ENCODE measurements at regions not wholly inside any gene's neighbourhood (a gene's known extent, or its start where the extent isn't known, plus 50 kb on each side); places are given as distances from the start of the nearest gene placed in this dataset.
A peak's percentile ranks its signal among the peaks of the same experiment; 100 is the strongest.

DNA sequence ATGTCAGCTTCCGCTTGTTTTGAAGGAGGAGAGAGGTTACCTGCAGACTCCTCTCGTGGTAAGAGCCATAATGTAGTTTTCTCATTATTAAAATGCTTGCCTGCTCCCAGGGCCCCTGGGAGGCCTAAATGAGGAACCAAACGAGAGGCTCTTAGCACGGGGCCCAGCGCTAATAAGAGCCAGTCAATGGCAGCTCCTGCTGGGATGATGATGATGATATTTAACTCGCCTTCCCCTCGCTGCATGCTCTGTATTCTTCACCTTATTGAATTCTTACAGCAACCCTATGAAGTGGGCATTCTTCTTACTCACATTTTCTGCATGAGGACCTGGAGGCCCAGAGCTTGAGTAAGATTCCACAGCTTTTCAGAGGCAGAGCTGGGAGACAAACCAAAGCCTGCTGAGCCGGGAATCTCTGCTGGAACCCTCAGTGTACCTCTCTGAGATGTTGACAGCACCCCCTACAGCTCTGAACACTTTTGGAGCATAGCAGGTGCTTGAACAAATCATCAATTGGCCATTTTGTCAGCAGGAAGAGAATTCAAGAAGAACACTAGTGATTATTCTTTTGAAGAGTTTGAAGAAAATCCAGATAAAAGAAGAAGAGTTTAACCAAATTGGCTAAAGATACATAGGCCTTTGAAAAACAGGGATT lies 93.1 kb upstream of the HABP2 start:
- no peak overlapping the region for H3K4me3 ChIP-seq
- H3K9ac ChIP-seq (ENCODE audit: insufficient read depth in 1 of 2, low read length in 2 of 2) = no peak overlapping the region
- TF ChIP-seq, protein P1, sequence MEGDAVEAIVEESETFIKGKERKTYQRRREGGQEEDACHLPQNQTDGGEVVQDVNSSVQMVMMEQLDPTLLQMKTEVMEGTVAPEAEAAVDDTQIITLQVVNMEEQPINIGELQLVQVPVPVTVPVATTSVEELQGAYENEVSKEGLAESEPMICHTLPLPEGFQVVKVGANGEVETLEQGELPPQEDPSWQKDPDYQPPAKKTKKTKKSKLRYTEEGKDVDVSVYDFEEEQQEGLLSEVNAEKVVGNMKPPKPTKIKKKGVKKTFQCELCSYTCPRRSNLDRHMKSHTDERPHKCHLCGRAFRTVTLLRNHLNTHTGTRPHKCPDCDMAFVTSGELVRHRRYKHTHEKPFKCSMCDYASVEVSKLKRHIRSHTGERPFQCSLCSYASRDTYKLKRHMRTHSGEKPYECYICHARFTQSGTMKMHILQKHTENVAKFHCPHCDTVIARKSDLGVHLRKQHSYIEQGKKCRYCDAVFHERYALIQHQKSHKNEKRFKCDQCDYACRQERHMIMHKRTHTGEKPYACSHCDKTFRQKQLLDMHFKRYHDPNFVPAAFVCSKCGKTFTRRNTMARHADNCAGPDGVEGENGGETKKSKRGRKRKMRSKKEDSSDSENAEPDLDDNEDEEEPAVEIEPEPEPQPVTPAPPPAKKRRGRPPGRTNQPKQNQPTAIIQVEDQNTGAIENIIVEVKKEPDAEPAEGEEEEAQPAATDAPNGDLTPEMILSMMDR (IDR thresholded peaks at IDR 0.05; ENCODE audit: control extremely low read depth, extremely low read depth) = no peak
- no peaks in the 10 kb centered on the region for H3K9me3 ChIP-seq (ENCODE audit: control insufficient read depth in 4 of 4, insufficient read depth in 3 of 4, low read length in 3 of 4)
- H3K4me1 ChIP-seq (ENCODE audit: control insufficient read depth in 5 of 5, insufficient read depth in 5 of 5, low read length in 5 of 5) = peaks cover 0 to 15% (median 5%) of the 10 kb centered on the region in 5 donors
- ATAC-seq (ENCODE audit: insufficient read depth, low FRiP score) (no peak), DNase-seq (no peak)
- H3K27me3 ChIP-seq (ENCODE audit: control insufficient read depth in 3 of 3, insufficient read depth in 3 of 3, low read length in 2 of 3) = no peaks in the 10 kb centered on the region
- WGBS, 2 donors = 86 to 87% methylated on average over 8 of the region's 8 CpGs
- H3K27ac ChIP-seq (ENCODE audit: low read depth in 1 of 2, low read length in 1 of 2) = no peak overlapping the region
- no peaks in the 10 kb centered on the region for H3K36me3 ChIP-seq (ENCODE audit: control insufficient read depth in 4 of 4, insufficient read depth in 4 of 4, low read length in 4 of 4)

DNA sequence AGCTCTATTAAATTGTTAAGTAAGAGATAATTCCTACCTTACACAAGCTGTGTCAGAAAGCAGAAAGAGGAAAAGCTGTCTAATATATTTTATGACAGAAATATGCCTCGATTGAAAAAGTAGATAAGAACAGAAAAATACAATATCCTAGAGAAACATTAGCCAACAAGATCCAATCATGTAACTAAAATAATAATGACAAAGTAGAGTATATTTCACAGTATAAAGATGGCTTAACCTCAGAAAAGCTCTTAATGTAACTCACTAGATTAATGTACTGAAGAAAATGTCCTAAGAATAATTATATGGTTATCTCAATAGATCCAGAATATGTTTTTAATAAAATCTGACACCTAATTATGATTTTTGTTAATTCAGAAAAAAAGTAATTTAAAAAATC lies 89.8 kb upstream of the HABP2 start:
- Histone ChIP-seq H3K9me3 (ENCODE audit: control insufficient read depth in 4 of 4, insufficient read depth in 3 of 4, low read length in 3 of 4) (no peaks in the 10 kb centered on the region), H3K4me3 (no peak overlapping the region), H3K36me3 (ENCODE audit: control insufficient read depth in 4 of 4, insufficient read depth in 4 of 4, low read length in 4 of 4) (no peaks in the 10 kb centered on the region), H3K9ac (ENCODE audit: insufficient read depth in 1 of 2, low read length in 2 of 2) (no peak overlapping the region), H3K4me1 (ENCODE audit: control insufficient read depth in 5 of 5, insufficient read depth in 5 of 5, low read length in 5 of 5) (peaks cover 0 to 12% (median 5%) of the 10 kb centered on the region in 5 donors), H3K27me3 (ENCODE audit: control insufficient read depth in 3 of 3, insufficient read depth in 3 of 3, low read length in 2 of 3) (no peaks in the 10 kb centered on the region), H3K27ac (ENCODE audit: low read depth in 1 of 2, low read length in 1 of 2) (no peak overlapping the region)
- TF ChIP-seq, protein P1 (IDR thresholded peaks at IDR 0.05; ENCODE audit: control extremely low read depth, extremely low read depth) = no peak
- no peak for ATAC-seq (ENCODE audit: insufficient read depth, low FRiP score)
- no peak for DNase-seq
- 23 to 34% methylated on average over 1 of the region's 1 CpG for WGBS, 2 donors

DNA sequence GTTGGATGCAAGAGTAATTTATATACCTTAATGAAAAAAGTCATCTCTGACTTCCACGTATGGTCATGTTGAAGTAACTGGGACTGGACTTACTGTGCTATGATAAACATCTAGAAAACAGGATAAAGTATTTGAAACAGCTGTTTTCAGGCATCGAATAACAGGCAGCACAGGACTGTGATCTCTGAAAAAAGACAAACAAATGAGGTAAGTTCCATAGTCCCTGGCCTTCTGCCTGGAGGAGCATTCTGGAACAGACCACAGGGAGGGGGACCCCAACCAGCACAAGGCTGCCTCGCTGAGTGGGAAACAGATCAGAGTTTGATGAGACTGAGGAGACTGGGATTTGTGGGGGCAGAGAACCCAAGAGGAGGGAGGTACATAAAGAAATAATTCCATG lies 89.1 kb upstream of the HABP2 start:
- Histone ChIP-seq H3K9me3 (ENCODE audit: control insufficient read depth in 4 of 4, insufficient read depth in 3 of 4, low read length in 3 of 4) (no peaks in the 10 kb centered on the region), H3K9ac (ENCODE audit: insufficient read depth in 1 of 2, low read length in 2 of 2) (peak overlapping the region in 1 of 2 donors; percentile 32), H3K27ac (ENCODE audit: low read depth in 1 of 2, low read length in 1 of 2) (no peak overlapping the region), H3K4me1 (ENCODE audit: control insufficient read depth in 5 of 5, insufficient read depth in 5 of 5, low read length in 5 of 5) (peaks cover 0 to 12% (median 5%) of the 10 kb centered on the region in 5 donors), H3K36me3 (ENCODE audit: control insufficient read depth in 4 of 4, insufficient read depth in 4 of 4, low read length in 4 of 4) (no peaks in the 10 kb centered on the region), H3K27me3 (ENCODE audit: control insufficient read depth in 3 of 3, insufficient read depth in 3 of 3, low read length in 2 of 3) (no peaks in the 10 kb centered on the region), H3K4me3 (no peak overlapping the region)
- ATAC-seq (ENCODE audit: insufficient read depth, low FRiP score) (no peak), DNase-seq (peak; percentile 44 to 66 (median 62))
- TF ChIP-seq, protein P1 (IDR thresholded peaks at IDR 0.05; ENCODE audit: control extremely low read depth, extremely low read depth) = no peak
- 31 to 57% methylated on average over 3 of the region's 3 CpGs for WGBS, 2 donors

DNA sequence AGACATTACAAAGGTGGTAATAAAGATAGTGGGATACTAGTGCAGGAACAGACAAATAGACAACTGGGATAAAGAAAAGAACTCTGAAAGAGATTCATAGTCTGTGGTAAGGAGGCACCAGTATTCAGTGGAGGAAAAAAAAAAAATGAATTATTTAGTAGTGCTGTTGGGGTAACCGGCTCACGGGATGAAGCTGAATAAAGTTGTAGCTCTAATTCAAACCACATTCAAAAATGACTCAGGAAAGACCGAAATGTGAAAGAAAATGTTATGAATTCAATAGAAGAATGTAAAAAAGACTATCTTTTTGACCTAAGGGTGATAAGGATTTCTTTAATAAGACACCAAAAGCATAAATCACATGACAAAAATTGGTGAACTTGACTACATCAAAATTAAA lies 83.1 kb upstream of the HABP2 start:
- TF ChIP-seq, protein P1 (IDR thresholded peaks at IDR 0.05; ENCODE audit: control extremely low read depth, extremely low read depth) = no peak
- no peaks in the 10 kb centered on the region for H3K9me3 ChIP-seq (ENCODE audit: control insufficient read depth in 4 of 4, insufficient read depth in 3 of 4, low read length in 3 of 4)
- ATAC-seq (ENCODE audit: insufficient read depth, low FRiP score) (no peak), DNase-seq (no peak)
- no peak overlapping the region for H3K9ac ChIP-seq (ENCODE audit: insufficient read depth in 1 of 2, low read length in 2 of 2)
- H3K4me3 ChIP-seq = no peak overlapping the region
- WGBS, 2 donors = 96 to 97% methylated on average over 3 of the region's 3 CpGs
- H3K27me3 ChIP-seq (ENCODE audit: control insufficient read depth in 3 of 3, insufficient read depth in 3 of 3, low read length in 2 of 3) = no peaks in the 10 kb centered on the region
- no peak overlapping the region for H3K27ac ChIP-seq (ENCODE audit: low read depth in 1 of 2, low read length in 1 of 2)
- no peaks in the 10 kb centered on the region for H3K36me3 ChIP-seq (ENCODE audit: control insufficient read depth in 4 of 4, insufficient read depth in 4 of 4, low read length in 4 of 4)
- H3K4me1 ChIP-seq (ENCODE audit: control insufficient read depth in 5 of 5, insufficient read depth in 5 of 5, low read length in 5 of 5) = peaks cover 0 to 12% (median 3%) of the 10 kb centered on the region in 5 donors
